BLaER1 (cell line): ENCODE measurements at regions not wholly inside any gene's neighbourhood (a gene's known extent, or its start where the extent isn't known, plus 50 kb on each side); places are given as distances from the start of the nearest gene placed in this dataset.
A peak's percentile ranks its signal among the peaks of the same experiment; 100 is the strongest.

ENCODE experiments used
- H3K27ac ChIP-seq: shearing (Covaris generic); formaldehyde crosslinking; 2 replicates; pipeline ENCODE4 v1.8.1; 2022
- H3K27me3 ChIP-seq: shearing (Covaris generic); formaldehyde crosslinking; 2 replicates; pipeline ENCODE4 v1.8.1; 2022
- H3K36me3 ChIP-seq: shearing (Covaris generic); formaldehyde crosslinking; 2 replicates; pipeline ENCODE4 v1.8.1; 2022
- H3K4me1 ChIP-seq: shearing (Covaris generic); formaldehyde crosslinking; 2 replicates; pipeline ENCODE4 v1.8.1; 2022
- H3K4me2 ChIP-seq: shearing (Covaris generic); formaldehyde crosslinking; 2 replicates; pipeline ENCODE4 v1.8.1; 2022
- H3K4me3 ChIP-seq: shearing (Covaris generic); formaldehyde crosslinking; 2 replicates; pipeline ENCODE4 v1.8.1; 2022
- H3K9ac ChIP-seq: shearing (Covaris generic); formaldehyde crosslinking; 2 replicates; pipeline ENCODE4 v1.8.1; 2022
- H3K9me3 ChIP-seq: shearing (Covaris generic); formaldehyde crosslinking; 2 replicates; pipeline ENCODE4 v1.8.1; 2022
- H4K20me1 ChIP-seq: shearing (Covaris generic); formaldehyde crosslinking; 2 replicates; pipeline ENCODE4 v1.8.1; 2022
- Cebpa-rat ChIP-seq: shearing (Covaris generic); IDR thresholded peaks from 2 replicates; pipeline ENCODE4 v1.8.1; 2022

DNA sequence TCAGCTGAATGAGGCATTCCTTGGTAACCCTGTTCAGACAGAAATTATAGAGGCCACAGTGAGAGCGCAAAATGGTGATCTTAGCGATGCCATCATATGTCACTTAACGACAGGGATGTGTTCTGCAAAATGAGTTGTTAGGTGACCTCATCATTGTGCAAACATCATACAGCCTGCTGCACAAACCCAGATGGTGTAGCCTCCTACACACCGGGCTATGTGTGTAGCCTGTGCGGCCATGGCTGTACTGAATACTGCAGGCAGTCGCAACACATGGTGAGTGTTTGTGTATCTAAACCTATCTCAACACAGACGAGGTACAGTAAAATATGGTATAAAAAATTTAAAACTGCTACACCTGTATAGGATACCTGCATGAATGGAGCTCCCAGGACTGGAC, 234.1 kb upstream of the PMEPA1 start:
- no peak for TF ChIP-seq Cebpa-rat
- no peak overlapping the region for H3K4me2 ChIP-seq
- no peak overlapping the region for H3K9ac ChIP-seq
- H3K4me3 ChIP-seq: no peak overlapping the region
- H4K20me1 ChIP-seq: no peaks in the 10 kb centered on the region
- H3K27ac ChIP-seq: no peak overlapping the region
- no peaks in the 10 kb centered on the region for H3K9me3 ChIP-seq
- peaks cover 18% of the 10 kb centered on the region for H3K4me1 ChIP-seq
- H3K36me3 ChIP-seq: no peaks in the 10 kb centered on the region
- no peaks in the 10 kb centered on the region for H3K27me3 ChIP-seq

DNA sequence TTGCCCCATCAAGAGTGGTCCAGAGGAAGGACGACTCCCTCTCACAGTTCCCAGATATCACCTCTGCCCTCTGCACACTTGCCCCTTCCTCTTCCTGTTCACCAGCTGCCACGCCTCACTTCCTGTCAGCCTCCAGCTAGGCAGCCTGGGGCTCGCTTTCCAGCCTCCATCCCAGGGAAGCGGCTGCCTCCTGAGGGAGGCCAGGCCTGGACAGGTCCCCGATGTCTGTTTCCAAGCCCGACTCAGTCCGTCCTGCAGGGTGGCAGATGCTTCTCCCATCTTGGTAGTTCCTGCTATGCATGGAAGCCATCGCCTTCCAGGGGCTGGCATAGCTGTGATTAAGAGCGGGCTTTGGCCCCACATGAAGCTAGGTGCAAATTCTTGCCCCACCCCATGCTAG, 233.5 kb upstream of the PMEPA1 start:
- Histone ChIP-seq H4K20me1 (no peaks in the 10 kb centered on the region), H3K9ac (no peak overlapping the region), H3K4me3 (no peak overlapping the region), H3K27ac (no peak overlapping the region), H3K36me3 (no peaks in the 10 kb centered on the region), H3K4me1 (peaks cover 21% of the 10 kb centered on the region), H3K27me3 (no peaks in the 10 kb centered on the region), H3K4me2 (no peak overlapping the region), H3K9me3 (no peaks in the 10 kb centered on the region)
- no peak for TF ChIP-seq Cebpa-rat

DNA sequence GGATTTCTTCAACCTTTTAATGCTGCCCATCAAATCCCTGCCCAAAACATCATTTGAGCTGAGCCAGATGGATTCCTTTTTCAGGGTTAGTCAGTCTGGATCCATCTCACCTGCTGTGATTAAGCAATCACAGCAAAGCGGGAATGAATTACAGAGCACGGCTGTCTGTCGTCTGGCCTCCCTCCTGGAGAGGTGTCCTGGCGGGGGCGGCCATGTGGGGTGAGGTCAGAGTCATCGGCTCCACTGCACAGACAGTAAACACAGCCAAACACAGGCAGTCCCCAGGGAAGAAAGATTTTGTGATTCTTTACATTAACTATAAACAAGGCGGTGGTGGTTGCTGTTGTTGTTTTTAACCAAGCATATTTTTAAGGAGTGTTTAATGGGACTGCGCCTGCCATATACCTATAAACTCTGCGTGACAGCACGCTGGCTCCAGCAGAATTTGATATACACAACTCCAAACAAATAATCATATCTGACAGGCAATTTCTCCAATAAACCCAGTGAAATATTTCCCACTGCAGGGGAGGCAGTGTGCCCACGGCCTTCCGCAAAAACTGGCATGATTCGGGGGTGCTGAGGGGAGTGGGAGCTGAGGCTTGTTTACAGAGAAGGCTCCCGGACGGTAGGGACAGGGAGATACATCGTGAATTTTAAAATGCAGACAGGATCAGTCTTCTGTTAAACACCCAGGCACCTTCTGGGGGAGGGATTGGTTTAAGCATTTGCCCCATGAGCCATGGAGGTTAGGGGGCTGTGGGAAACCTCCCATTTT, 232.0 kb upstream of the PMEPA1 start:
- H3K27ac ChIP-seq: no peak overlapping the region
- no peaks in the 10 kb centered on the region for H3K9me3 ChIP-seq
- H3K36me3 ChIP-seq: no peaks in the 10 kb centered on the region
- no peak overlapping the region for H3K4me3 ChIP-seq
- no peaks in the 10 kb centered on the region for H3K27me3 ChIP-seq
- H3K4me1 ChIP-seq: peaks cover 26% of the 10 kb centered on the region
- H3K9ac ChIP-seq: no peak overlapping the region
- TF ChIP-seq Cebpa-rat: no peak
- no peak overlapping the region for H3K4me2 ChIP-seq
- no peaks in the 10 kb centered on the region for H4K20me1 ChIP-seq

DNA sequence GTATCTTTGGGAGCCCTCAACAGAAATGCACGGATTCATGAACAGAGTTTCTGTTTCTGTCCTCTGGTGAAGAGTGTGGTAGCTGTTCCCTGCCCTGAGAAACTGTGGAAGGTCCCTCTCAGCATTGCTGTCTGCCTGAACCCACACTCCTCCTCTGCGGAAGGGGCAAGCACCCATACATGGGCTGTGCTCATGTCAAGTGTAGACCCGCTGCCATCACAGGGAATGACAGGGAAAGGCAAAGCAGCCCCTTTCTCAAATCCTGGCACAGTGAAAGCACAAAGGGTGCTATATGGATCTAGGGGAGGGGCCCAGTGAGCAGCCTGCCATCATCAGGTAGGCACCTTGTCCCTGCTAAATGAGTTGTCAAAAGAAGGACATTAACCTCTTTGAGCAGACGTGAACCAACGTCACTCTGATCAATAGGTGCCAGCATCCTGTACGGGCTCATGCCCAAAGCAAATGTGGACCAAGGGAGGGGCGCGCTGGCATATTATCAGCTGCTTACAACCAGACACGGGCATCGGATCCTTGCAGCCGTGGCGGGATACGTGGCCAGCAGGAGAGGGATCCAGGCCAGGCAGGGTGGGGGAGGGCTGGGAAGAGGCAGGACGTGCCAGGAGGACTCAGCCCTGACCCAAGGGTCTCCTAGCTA, 231.2 kb upstream of the PMEPA1 start:
- Histone ChIP-seq H3K27ac (no peak overlapping the region), H3K27me3 (no peaks in the 10 kb centered on the region), H3K9me3 (no peaks in the 10 kb centered on the region)

DNA sequence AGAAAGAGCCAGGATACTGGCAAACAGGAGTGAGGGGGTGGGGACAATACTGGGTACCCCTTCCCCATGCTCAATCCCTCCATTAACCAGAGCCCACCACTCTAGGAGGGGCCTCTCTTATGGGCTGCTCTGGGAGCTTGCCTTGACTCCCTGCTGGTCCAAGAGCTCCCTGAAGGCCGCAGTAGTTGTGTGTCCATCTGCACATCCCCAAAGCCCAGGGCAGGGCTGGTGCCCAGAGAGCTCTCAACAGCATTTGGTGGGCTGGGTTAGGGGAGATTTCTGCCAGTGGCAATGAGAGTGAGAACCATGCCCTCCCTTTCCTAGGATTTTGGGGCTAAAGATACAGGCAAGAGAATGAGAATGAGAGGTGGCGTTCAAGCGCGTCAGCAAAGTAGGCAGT, 230.6 kb upstream of the PMEPA1 start:
- Histone ChIP-seq H3K4me1 (peaks cover 31% of the 10 kb centered on the region), H3K27me3 (no peaks in the 10 kb centered on the region), H4K20me1 (no peaks in the 10 kb centered on the region), H3K9me3 (no peaks in the 10 kb centered on the region), H3K9ac (no peak overlapping the region), H3K4me2 (peak overlapping the region; percentile 46), H3K27ac (no peak overlapping the region), H3K36me3 (no peaks in the 10 kb centered on the region), H3K4me3 (no peak overlapping the region)
- no peak for TF ChIP-seq Cebpa-rat

More for the DNA sequence above, 231.2 kb upstream of the PMEPA1 start:
- Histone ChIP-seq H4K20me1 (no peaks in the 10 kb centered on the region), H3K4me1 (peaks cover 26% of the 10 kb centered on the region), H3K4me2 (peak overlapping the region; percentile 46), H3K9ac (no peak overlapping the region), H3K4me3 (no peak overlapping the region), H3K36me3 (no peaks in the 10 kb centered on the region)
- TF ChIP-seq Cebpa-rat: no peak

DNA sequence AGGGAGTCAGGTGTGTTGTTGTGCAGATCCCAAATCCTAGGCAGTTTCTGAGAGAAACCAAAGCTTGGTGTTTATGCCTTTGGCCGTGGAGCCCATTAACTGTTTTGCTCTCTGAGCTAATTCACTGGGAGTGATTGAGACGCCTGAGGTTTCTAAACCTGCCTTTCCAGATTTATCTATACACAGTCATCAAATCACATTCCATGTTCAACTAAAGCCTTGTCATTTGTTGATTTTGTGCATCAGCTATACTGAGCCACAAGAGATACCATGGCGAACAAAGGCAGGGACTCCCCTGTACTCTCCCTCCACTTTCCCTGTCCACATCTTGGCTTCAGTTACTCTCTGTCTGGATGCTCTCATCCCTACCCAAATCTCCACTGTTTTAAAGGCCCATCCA, 229.7 kb upstream of the PMEPA1 start:
- H3K27me3 ChIP-seq: no peaks in the 10 kb centered on the region
- no peak for TF ChIP-seq Cebpa-rat
- H3K36me3 ChIP-seq: no peaks in the 10 kb centered on the region
- no peaks in the 10 kb centered on the region for H4K20me1 ChIP-seq
- no peak overlapping the region for H3K4me2 ChIP-seq
- peaks cover 39% of the 10 kb centered on the region for H3K4me1 ChIP-seq
- no peak overlapping the region for H3K9ac ChIP-seq
- no peak overlapping the region for H3K27ac ChIP-seq
- no peaks in the 10 kb centered on the region for H3K9me3 ChIP-seq
- no peak overlapping the region for H3K4me3 ChIP-seq

DNA sequence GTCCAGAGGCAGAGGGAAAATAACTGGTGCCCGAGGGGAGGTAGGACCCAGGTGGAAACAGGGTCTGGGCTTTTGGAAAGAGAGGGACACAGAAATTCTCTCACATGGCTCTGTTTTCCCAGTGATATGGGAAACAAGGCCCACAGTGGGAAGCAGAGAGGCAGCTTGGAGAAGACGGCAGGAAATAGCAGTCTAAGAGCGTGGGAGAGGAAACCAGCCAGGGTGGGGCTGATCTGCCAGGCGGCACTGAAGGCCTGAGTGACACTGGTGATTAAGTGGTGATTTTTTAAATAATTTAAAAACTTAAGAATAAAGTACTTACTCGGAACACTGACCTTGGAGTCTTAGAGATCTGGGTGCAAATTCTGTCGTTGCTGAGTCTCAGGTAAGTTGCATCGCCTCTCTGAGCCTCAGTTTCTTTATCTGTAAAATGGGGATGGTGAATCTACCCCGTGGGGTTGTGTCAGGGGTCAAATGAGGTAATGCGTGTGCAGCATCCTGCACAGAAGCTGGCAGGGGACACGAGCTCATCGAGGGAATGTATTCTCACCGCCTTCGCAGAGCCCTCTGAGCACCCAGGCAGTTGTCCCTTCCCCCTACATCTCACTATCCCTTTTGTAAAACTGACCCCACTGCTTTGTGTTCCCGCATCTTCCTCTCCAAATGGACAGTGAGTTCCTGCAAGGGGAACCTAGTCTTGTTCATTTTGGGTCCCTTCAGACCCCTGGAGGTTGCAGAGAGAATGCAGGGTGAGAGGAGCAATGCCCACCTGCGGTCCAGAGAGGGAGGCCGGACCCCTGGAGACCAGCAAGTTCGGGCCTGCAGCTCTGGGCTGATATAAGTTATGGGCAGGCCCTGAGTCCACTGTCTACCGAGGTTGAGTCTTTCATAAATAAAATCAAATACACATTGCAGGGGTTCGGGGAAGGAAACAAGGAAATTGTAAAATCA, 228.6 kb upstream of the PMEPA1 start:
- Histone ChIP-seq H3K4me2 (0 out of 2 replicates have a peak overlapping the region, but pooled peaks have one; percentile 12), H3K9ac (no peak overlapping the region), H4K20me1 (no peaks in the 10 kb centered on the region), H3K27me3 (no peaks in the 10 kb centered on the region), H3K36me3 (no peaks in the 10 kb centered on the region), H3K9me3 (no peaks in the 10 kb centered on the region), H3K4me1 (peaks cover 50% of the 10 kb centered on the region), H3K27ac (no peak overlapping the region), H3K4me3 (no peak overlapping the region)
- TF ChIP-seq Cebpa-rat: no peak

DNA sequence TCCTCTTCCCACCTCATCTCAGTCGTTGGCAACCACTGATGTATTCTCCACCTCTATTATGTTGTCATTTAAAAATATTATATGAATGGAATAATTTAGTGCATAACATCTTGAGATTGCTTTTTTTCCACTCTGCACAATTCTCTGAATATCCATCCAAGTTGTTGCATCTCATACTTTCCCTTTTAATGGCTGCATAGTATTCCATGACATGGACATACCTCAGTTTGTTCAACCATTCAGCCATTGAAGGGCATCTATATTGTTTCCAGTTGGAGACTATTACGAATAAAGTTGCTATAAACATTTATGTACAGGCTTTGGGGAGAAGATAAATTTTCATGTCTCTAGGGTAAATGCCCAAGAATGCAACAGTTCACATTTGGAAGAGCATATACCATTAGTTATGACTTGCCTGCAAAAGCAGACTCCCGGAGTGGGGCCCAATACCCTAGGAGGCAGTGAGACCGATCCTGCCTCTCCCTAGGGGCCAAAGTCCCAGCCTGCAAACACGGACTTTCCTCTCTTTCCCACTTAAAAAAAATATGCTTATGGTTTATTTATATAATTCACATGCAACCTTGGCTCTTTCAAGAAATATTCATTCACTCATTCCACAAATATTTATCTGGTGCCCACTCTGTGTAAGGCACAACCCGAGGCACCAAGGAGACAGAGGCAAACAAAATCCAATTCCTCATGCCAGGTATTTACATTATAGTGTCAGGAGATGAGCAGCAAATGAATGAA, 227.0 kb upstream of the PMEPA1 start:
- peaks cover 66% of the 10 kb centered on the region for H3K4me1 ChIP-seq
- no peak overlapping the region for H3K9ac ChIP-seq
- no peaks in the 10 kb centered on the region for H3K36me3 ChIP-seq
- H4K20me1 ChIP-seq: no peaks in the 10 kb centered on the region
- no peak overlapping the region for H3K27ac ChIP-seq
- no peaks in the 10 kb centered on the region for H3K27me3 ChIP-seq
- no peaks in the 10 kb centered on the region for H3K9me3 ChIP-seq
- TF ChIP-seq Cebpa-rat: no peak
- no peak overlapping the region for H3K4me2 ChIP-seq
- no peak overlapping the region for H3K4me3 ChIP-seq

DNA sequence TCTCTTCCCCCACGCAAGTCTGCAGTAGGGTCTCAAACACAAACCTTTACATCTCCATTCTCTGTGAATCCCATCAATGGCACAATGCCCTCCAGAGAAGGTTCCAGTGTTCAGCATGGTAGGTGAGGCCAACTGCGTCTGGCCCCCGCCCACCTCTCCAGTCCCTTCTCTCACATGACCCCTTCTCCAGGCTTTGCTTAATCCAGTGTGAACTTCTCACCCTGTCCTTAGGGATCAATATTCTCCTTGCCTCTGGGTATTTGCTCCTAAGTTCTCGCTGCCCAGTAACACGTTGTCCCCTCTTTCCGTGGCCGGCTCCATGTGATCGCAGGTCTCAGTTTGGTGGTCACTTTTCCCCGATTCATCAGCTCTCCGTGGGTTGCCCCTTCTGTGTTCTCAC, 225.1 kb upstream of the PMEPA1 start:
- Histone ChIP-seq H4K20me1 (no peaks in the 10 kb centered on the region), H3K9ac (no peak overlapping the region), H3K27me3 (no peaks in the 10 kb centered on the region), H3K9me3 (no peaks in the 10 kb centered on the region), H3K4me2 (peak overlapping the region; percentile 80), H3K4me3 (no peak overlapping the region), H3K36me3 (no peaks in the 10 kb centered on the region), H3K27ac (peak overlapping the region; percentile 8; the same call in 1 of the 2 replicates), H3K4me1 (peaks cover 67% of the 10 kb centered on the region)
- TF ChIP-seq Cebpa-rat: no peak
